ENCODE measurements at regions not wholly inside any gene's neighbourhood (a gene's known extent, or its start where the extent isn't known, plus 50 kb on each side); places are given as distances from the start of the nearest gene placed in this dataset.

DNA sequence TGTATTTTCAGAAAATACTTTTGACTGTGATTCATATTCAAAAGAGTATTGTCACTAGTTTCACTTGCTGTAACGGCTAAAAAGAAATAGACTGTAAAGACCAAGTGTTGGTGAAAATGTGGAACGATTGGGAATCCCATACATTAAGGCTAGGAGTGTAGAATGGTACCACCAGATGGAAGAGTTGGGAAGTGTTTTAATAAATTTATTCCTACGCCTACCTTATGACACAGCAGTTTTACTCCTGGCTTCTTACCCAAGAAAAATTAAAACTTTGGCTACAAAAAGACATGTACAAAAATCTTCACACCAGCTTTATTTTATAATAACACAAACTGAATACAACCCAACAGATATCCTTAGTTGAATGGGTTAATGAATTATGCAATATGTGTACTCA, 256.2 kb downstream of the TAF11L14 start:
- H3K23me2 ChIP-seq (ENCODE audit: low read depth, low read length): no peaks in the 10 kb centered on the region
- no peak overlapping the region for H3K23ac ChIP-seq (ENCODE audit: insufficient read length)
- no peak overlapping the region for H3K56ac ChIP-seq (replicated peaks; ENCODE audit: insufficient read length, low read depth, low read length)
- no peak overlapping the region for H2BK120ac ChIP-seq (replicated peaks; ENCODE audit: low read depth, low read length)
- no peaks in the 10 kb centered on the region for H3K79me1 ChIP-seq (ENCODE audit: low read depth, low read length)
- no peak overlapping the region for H2BK15ac ChIP-seq (ENCODE audit: low read length)
- H3K79me2 ChIP-seq (ENCODE audit: control insufficient read depth in 1 of 2, insufficient read depth in 2 of 2, low read length in 2 of 2): no peaks in the 10 kb centered on the region
- H3K14ac ChIP-seq (ENCODE audit: insufficient read length): no peak overlapping the region
- CTCF ChIA-PET (ENCODE audit: partially characterized antibody): interaction anchor here (0.6 kb wide), 1 partner anchor 14 kb away, joined by 3 read pairs; no protein-coding TSS in a partner anchor
- no peaks in the 10 kb centered on the region for H3K27me3 ChIP-seq (replicated peaks in 1 of 4; ENCODE audit: control insufficient read depth in 3 of 4, extremely low read depth in 1 of 4, insufficient read depth in 3 of 4, low read length in 3 of 4)
- H3K4me2 ChIP-seq (ENCODE audit: insufficient read depth in 1 of 2, low read depth in 2 of 2, low read length in 2 of 2): no peak overlapping the region
- 91% methylated on average over 3 of the region's 3 CpGs; no CpG with 5 or more reads in 1 of the 2 experiments for whole genome bisulfite sequencing, 2 experiments (ENCODE audit: extremely low coverage in 1 of 2, insufficient coverage in 1 of 2, insufficient read length in 1 of 2, insufficient replicate concordance in 2 of 2, low coverage in 1 of 2, low lambda C conversion rate in 2 of 2, missing lambda C conversion rate in 1 of 2)
- H4K5ac ChIP-seq (ENCODE audit: insufficient read length, low read depth, low read length): no peak overlapping the region
- no peak overlapping the region for H3K9ac ChIP-seq (replicated peaks in 1 of 4; ENCODE audit: extremely low read depth in 1 of 4, low read depth in 3 of 4, low read length in 3 of 4)
- H3K18ac ChIP-seq (ENCODE audit: extremely low read depth, low read length): no peak overlapping the region
- no peak overlapping the region for H2BK5ac ChIP-seq (ENCODE audit: low read depth, low read length)
- no peak overlapping the region for H2AK5ac ChIP-seq (ENCODE audit: low read depth, low read length)
- H4K8ac ChIP-seq (ENCODE audit: extremely low read depth, insufficient read depth, low read length): no peak overlapping the region
- DNase-seq (ENCODE audit: low read depth in 1 of 2, low spot score in 2 of 2) (no peak), FAIRE-seq (no peak)
- no peak overlapping the region for H3K4me3 ChIP-seq (ENCODE audit: extremely low read depth in 1 of 4, insufficient read depth in 2 of 4, low read depth in 3 of 4, low read length in 4 of 4)
- H2BK20ac ChIP-seq (ENCODE audit: low read length): no peak overlapping the region
- H3K4ac ChIP-seq (replicated peaks; ENCODE audit: insufficient read length, low read depth, low read length): no peak overlapping the region
- H4K20me1 ChIP-seq (replicated peaks in 1 of 2; ENCODE audit: control insufficient read depth in 1 of 2, insufficient read depth in 2 of 2, low read length in 2 of 2): no peaks in the 10 kb centered on the region
- no peak overlapping the region for H2AFZ ChIP-seq (ENCODE audit: low read length)
- no peaks in the 10 kb centered on the region for H3K4me1 ChIP-seq (replicated peaks in 1 of 4; ENCODE audit: control insufficient read depth in 3 of 4, insufficient read depth in 4 of 4, low read length in 3 of 4)
- H3K9me3 ChIP-seq (ENCODE audit: insufficient read depth in 2 of 2, low read depth in 1 of 2, low read length in 1 of 2): no peaks in the 10 kb centered on the region
- no peak overlapping the region for H2BK12ac ChIP-seq (ENCODE audit: low read depth, low read length)
- no peak overlapping the region for H4K91ac ChIP-seq (replicated peaks; ENCODE audit: insufficient read length, low read length)
- POLR2A ChIA-PET (ENCODE audit: partially characterized antibody): no interaction called here
- H3K36me3 ChIP-seq (ENCODE audit: control insufficient read depth in 2 of 4, insufficient read depth in 4 of 4, low read length in 3 of 4): no peaks in the 10 kb centered on the region
- H3K27ac ChIP-seq (ENCODE audit: low read depth, low read length): no peak overlapping the region
- TF ChIP-seq TAF7 (optimal IDR thresholded peaks at IDR 0.05; ENCODE audit: borderline replicate concordance, low read depth, low read length) (no peak), ATF2 (IDR thresholded peaks at IDR 0.05; ENCODE audit: low read length) (no peak), POU5F1 (IDR thresholded peaks at IDR 0.05; ENCODE audit: low read depth, low read length) (no peak), CTCF (IDR thresholded peaks at IDR 0.05; ENCODE audit: control extremely low read depth in 1 of 3, insufficient read depth in 1 of 3, low read depth in 1 of 3, low read length in 3 of 3) (no peak), CBX5 (IDR thresholded peaks at IDR 0.05; ENCODE audit: low read depth, low read length) (no peak), RNF2 (IDR thresholded peaks at IDR 0.05; ENCODE audit: borderline replicate concordance, low read depth, low read length, missing control alignments, poor library complexity, severe bottlenecking) (no peak), SP4 (IDR thresholded peaks at IDR 0.05; ENCODE audit: low read length) (no peak), EGR1 (IDR thresholded peaks at IDR 0.05; ENCODE audit: borderline replicate concordance, low read depth, low read length) (no peak), BRCA1 (IDR thresholded peaks at IDR 0.05; ENCODE audit: low read depth, low read length) (no peak)
- TF ChIP-seq, protein P1, sequence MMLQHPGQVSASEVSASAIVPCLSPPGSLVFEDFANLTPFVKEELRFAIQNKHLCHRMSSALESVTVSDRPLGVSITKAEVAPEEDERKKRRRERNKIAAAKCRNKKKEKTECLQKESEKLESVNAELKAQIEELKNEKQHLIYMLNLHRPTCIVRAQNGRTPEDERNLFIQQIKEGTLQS (IDR thresholded peaks at IDR 0.05; ENCODE audit: insufficient read depth, low read depth, low read length): no peak

Data from H1 (cell line).